Superior temporal gyrus (tissue), 1 donor: ENCODE measurements at regions not wholly inside any gene's neighbourhood (a gene's known extent, or its start where the extent isn't known, plus 50 kb on each side); places are given as distances from the start of the nearest gene placed in this dataset.

Source experiments
- DNase-seq: peaks from one replicate; pipeline ENCODE4 v3.0.0-alpha.2; 2016; ENCODE audit errors: extremely low spot score

GRCh38 chr4:149296503-149296902, 519.1 kb downstream of the IQCM start:
- DNase-seq = no peak

- DNase-seq = no peak
Observed at GRCh38 chr4:149296084-149296483, 519.6 kb downstream of the IQCM start.

DNA sequence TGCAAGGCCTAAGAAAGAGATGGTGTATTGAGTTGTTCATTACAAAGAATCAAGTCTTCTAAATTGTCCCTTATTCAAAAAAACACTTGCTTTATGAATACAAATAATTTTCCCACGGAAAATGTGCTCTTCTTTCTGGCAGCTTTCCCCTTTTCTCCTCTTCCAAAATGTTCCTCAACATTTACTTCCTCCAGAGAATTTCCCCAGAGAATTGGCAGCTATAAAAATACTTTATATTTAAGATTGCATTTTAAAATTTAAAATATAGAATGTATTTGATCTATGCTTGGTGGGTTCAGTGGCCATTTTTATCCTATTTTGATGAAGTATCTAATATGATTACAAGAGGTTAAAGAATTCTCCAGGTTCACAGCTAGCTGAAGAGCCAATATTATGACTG, 521.0 kb downstream of the IQCM start:
- DNase-seq = no peak

- no peak for DNase-seq
Observed at GRCh38 chr4:149293046-149293649, 522.5 kb downstream of the IQCM start.

GRCh38 chr4:149292425-149293007, 523.1 kb downstream of the IQCM start:
- no peak for DNase-seq

GRCh38 chr4:149291463-149291862, 524.2 kb downstream of the IQCM start:
- DNase-seq = no peak

GRCh38 chr4:149280806-149281205, 534.8 kb downstream of the IQCM start:
- DNase-seq = no peak

- no peak for DNase-seq
Observed at GRCh38 chr4:149279776-149280175, 535.9 kb downstream of the IQCM start.

GRCh38 chr4:149279331-149279730, 536.3 kb downstream of the IQCM start:
- DNase-seq = no peak

GRCh38 chr4:149277705-149278104, 537.9 kb downstream of the IQCM start:
- DNase-seq = no peak

GRCh38 chr4:149269835-149270234, 545.8 kb downstream of the IQCM start:
- no peak for DNase-seq

GRCh38 chr4:149266301-149266700, 549.3 kb downstream of the IQCM start:
- no peak for DNase-seq

DNA sequence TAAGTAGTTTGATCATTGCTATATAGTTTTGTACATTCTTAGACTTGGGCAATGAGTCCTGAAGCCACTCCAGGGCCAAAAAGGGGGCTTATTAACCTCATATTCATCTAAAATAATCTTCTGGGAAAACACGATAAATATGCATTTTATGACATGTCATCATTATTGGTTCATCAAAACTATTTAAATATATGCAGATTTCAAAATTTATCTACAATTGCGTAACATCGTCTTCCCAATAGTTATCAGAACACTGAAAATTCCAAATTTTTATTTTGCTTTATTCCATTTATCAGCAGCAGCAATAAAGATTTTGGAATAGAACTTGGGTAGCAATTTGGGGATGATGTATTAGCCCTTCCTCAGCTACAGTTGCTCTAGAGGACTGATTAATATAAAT, 550.0 kb downstream of the IQCM start:
- DNase-seq = no peak

- no peak for DNase-seq
Observed at GRCh38 chr4:149264093-149264733, 551.4 kb downstream of the IQCM start.

DNA sequence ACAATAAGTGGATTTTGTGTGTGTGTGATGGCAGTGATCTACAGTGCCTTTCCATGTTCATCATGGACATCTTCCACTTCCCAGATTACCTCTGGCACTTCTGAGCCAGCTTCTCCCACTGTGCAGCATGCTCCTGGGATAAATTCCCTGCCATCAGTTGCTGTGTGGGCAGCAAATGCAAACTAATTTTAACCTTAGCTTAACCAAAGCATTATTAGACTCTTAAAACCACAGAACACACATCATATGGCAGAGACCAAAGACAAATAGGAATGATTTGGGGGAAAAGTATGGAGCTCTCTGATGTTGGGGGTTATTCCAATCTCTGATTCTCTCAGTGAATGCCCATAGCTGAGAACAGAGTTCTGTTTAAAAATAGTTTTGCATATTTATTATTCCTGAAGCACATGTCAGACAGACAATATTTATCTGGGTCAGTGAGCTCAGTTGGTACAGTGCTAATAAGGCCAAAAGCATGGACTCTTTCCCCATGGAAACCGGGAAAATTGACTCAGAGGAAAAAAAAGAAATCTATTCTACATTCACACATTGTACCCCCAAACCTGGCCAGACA, 567.4 kb downstream of the IQCM start:
- no peak for DNase-seq

- no peak for DNase-seq
Observed at GRCh38 chr4:149247164-149247563, 568.5 kb downstream of the IQCM start.

DNA sequence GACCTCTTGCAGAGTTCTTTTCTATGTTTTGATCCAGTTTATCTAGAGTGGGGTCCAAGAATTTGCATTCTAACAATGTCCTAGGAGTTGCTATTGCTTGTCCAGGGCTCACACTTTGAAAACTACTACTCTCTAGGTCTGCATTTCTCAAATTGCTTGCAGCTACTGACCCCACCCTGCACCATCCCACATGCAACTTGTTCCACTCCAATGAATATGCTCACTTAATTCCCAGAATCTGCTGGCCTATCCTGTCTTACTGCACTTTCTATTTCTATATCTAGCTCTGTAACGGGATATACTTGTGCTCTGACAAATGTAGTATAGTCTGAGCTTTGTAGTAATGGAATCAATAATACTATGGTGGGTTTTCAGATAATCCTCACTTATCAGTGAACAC, 570.3 kb downstream of the IQCM start:
- DNase-seq = no peak

GRCh38 chr4:149238097-149238496, 577.5 kb downstream of the IQCM start:
- DNase-seq = no peak

GRCh38 chr4:149234798-149235197, 580.8 kb downstream of the IQCM start:
- DNase-seq = no peak

DNA sequence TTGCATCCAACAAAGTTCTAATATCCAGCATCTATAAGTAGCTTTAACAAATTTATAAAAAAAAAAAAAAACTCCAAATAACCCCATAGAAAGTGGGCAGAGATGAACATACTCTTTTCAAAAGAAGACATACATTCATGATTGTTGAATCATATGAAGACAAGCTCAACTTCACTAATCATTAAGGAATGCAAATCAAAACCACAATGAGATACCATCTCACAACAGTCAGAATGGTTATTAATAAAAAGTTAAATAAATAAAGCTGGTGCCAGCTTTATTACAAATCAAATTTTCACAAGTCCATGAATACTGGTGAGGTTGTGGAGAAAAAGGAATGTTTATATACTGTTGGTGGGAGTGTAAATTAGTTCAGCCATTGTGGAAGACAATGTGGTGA, 592.0 kb downstream of the IQCM start:
- DNase-seq = no peak

DNA sequence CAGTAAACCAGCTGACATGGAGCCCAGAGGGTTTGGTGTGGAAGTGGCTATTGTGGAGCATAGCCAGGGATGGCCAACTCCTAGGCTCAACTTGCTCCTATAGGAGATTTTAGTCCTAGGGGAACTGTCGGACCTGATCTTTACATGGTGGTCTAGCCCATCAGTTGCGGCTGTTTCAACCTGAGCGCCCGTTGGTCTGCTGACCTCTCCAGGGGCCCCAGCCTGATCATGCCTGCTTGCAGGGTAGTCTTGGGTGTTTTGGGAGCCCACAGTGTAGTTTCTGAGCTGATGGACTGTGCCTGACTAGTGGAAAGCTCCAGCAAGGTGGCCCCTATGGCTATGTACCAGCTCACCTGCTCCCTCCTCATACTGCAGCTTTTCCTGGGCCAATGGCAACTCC, 597.0 kb downstream of the IQCM start:
- DNase-seq = no peak

DNA sequence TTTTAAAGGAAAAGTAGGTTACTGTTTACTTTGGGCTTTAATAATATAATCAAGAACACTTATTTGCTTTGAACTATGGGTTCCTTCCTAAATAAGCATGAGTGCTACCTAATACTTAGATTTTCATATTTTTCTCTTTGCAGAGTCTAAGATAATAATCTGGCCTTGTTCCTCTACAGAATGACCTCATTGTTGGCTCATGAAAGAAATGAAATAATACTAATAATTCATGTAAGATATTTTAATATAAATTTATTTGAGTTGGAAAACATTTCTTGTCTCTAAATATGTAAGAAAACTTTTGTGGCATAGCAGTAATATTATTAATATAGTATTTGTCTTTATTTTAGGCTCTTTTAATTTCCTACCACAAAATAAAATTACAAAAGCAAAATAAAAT, 601.3 kb downstream of the IQCM start:
- no peak for DNase-seq

DNA sequence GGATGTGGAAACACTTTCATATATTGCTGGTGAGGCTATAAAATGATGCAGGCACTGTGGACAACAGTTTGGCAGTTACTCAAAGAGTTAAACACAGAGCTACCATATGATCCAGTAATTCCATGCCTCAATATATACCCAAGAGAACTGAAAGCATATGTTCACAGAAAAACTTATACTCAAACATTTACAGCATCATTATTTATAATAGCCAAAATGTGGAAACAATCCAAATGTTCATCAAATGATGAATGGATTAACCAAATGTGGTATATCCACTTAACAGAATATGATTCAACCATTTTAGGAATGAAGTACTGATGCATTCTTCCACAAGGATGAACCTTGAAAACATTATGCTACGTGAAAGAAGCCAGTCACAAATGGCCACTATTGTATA, 603.8 kb downstream of the IQCM start:
- no peak for DNase-seq
